Transverse colon (tissue), 4 donors: ENCODE measurements at regions not wholly inside any gene's neighbourhood (a gene's known extent, or its start where the extent isn't known, plus 50 kb on each side); places are given as distances from the start of the nearest gene placed in this dataset.

Experiments used
- EP300 ChIP-seq: sonication (generic); formaldehyde crosslinking; IDR thresholded peaks from one replicate; pipeline ENCODE4 v1.6.1; 2017; ENCODE audit warnings: antibody characterized with exemption, low read depth
- POLR2AphosphoS5 ChIP-seq, 3 donors: sonication (generic); formaldehyde crosslinking; IDR thresholded peaks; one replicate each; pipeline ENCODE4 v1.6.1; 2016; ENCODE audit warnings: antibody characterized with exemption in 3 of 3
- TF ChIP-seq, protein P1 (sequence below), 5 experiments: fragments of 200-600 bp in 3 of 5; fragments of 450-650 bp in 2 of 5; sonication (generic) in 3 of 5; IDR thresholded peaks; 1 replicate in 2 of 5; 2 replicates in 3 of 5; pipeline ENCODE4 v1.5.1; 2016 to 2017; ENCODE audit warnings: antibody characterized with exemption in 5 of 5, inconsistent platforms in 3 of 5, mild to moderate bottlenecking in 2 of 5, moderate library complexity in 1 of 5

DNA sequence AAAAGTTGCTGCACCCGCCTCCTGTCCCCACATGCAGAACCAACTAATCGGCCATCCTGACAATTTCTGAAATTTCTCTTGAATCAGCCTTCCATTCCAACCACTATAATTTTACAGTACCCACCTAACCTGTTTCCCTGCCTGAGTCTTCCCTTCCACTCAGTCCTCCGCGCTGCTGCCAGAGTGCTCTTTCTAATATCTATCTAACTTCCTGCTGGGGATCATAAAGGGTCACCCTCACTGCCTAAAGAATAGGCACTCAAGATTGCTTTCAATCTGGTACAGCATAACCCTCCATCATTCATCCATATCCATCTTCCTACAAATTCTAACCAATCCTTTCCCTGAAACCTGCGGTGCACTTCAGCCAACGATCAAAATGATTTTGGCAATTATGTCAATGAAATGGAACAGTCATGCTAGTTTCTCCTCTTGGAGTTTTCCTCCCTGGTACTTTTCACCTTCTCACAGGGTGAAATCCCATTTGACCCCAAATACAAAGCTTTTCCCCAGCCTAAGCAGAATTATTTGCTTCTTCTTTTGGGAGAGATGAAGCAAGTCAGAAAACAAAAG is 117.5 kb upstream of the BEND6 start:
- TF ChIP-seq, protein P1, sequence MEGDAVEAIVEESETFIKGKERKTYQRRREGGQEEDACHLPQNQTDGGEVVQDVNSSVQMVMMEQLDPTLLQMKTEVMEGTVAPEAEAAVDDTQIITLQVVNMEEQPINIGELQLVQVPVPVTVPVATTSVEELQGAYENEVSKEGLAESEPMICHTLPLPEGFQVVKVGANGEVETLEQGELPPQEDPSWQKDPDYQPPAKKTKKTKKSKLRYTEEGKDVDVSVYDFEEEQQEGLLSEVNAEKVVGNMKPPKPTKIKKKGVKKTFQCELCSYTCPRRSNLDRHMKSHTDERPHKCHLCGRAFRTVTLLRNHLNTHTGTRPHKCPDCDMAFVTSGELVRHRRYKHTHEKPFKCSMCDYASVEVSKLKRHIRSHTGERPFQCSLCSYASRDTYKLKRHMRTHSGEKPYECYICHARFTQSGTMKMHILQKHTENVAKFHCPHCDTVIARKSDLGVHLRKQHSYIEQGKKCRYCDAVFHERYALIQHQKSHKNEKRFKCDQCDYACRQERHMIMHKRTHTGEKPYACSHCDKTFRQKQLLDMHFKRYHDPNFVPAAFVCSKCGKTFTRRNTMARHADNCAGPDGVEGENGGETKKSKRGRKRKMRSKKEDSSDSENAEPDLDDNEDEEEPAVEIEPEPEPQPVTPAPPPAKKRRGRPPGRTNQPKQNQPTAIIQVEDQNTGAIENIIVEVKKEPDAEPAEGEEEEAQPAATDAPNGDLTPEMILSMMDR (IDR thresholded peaks at IDR 0.05) = no peak
- no peak for TF ChIP-seq EP300
- no peak for TF ChIP-seq POLR2AphosphoS5 (IDR thresholded peaks at IDR 0.05)
